GM06990 (cell line): ENCODE measurements at regions not wholly inside any gene's neighbourhood (a gene's known extent, or its start where the extent isn't known, plus 50 kb on each side); places are given as distances from the start of the nearest gene placed in this dataset.

Source experiments
- DNase-seq: peaks from one replicate; pipeline ENCODE4 v3.0.0-alpha.2; 2011; ENCODE audit not compliant: insufficient read length; ENCODE audit errors: extremely low read depth
- H3K27me3 ChIP-seq: replicated peaks from 2 replicates; pipeline ENCODE4 v1.6.0; 2011; ENCODE audit warnings: low read length; ENCODE audit not compliant: control insufficient read depth, insufficient read depth
- H3K36me3 ChIP-seq: 2 replicates; pipeline ENCODE4 v1.5.1; 2011; ENCODE audit warnings: low read length; ENCODE audit not compliant: control insufficient read depth, insufficient read depth
- H3K4me3 ChIP-seq: replicated peaks from 2 replicates; pipeline ENCODE4 v1.5.1; 2011; ENCODE audit warnings: low read depth, mild to moderate bottlenecking, control low read depth, low read length
- CTCF ChIP-seq: IDR thresholded peaks from 2 replicates; pipeline ENCODE4 v1.5.1; 2011; ENCODE audit warnings: low read length, control low read depth, mild to moderate bottlenecking, inconsistent platforms; ENCODE audit not compliant: insufficient read depth, poor library complexity, severe bottlenecking

GRCh38 chr15:69647142-69647513 is 194.5 kb downstream of the RPLP1 start:
- H3K4me3 ChIP-seq: no peak overlapping the region
- DNase-seq: no peak
- peaks cover 2% of the 10 kb centered on the region; the same call in 1 of the 2 replicates for H3K27me3 ChIP-seq
- H3K36me3 ChIP-seq: no peaks in the 10 kb centered on the region
- no peak for TF ChIP-seq CTCF

DNA sequence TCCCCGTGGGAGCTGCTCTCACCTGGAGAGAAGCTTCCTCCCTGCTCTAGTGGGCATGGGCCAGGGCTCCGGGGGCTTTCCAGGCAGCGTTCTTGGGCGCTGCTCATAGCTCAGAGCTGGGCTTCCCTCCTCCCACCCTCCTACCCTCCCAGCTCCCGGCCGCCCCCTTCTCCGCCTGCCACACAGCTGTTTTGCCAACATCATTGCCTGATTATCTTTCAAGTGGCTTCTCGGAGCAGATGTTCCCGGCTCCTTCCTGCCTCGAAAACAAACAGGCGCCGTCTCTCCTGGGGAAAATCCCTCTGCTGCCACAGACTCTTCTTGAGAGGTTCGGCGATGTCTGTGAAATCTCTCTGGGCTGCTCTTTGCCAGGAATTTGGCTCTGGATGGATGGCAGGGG is 195.6 kb downstream of the RPLP1 start:
- H3K27me3 ChIP-seq: peaks cover 3% of the 10 kb centered on the region
- H3K36me3 ChIP-seq: no peaks in the 10 kb centered on the region
- no peak for DNase-seq
- TF ChIP-seq CTCF: no peak
- no peak overlapping the region for H3K4me3 ChIP-seq

- Histone ChIP-seq H3K4me3 (no peak overlapping the region), H3K27me3 (peaks cover 3% of the 10 kb centered on the region), H3K36me3 (no peaks in the 10 kb centered on the region)
- no peak for DNase-seq
- no peak for TF ChIP-seq CTCF
Measured at GRCh38 chr15:69648775-69649735, 196.4 kb downstream of the RPLP1 start.

GRCh38 chr15:69652293-69652692 is 199.7 kb downstream of the RPLP1 start:
- DNase-seq: no peak
- no peaks in the 10 kb centered on the region for H3K36me3 ChIP-seq
- peaks cover 3% of the 10 kb centered on the region for H3K27me3 ChIP-seq
- H3K4me3 ChIP-seq: no peak overlapping the region
- no peak for TF ChIP-seq CTCF

GRCh38 chr15:69652751-69653305 is 200.2 kb downstream of the RPLP1 start:
- DNase-seq: no peak
- Histone ChIP-seq H3K4me3 (no peak overlapping the region), H3K27me3 (peaks cover 5% of the 10 kb centered on the region), H3K36me3 (no peaks in the 10 kb centered on the region)
- TF ChIP-seq CTCF: no peak

- no peak for TF ChIP-seq CTCF
- Histone ChIP-seq H3K27me3 (peaks cover 6% of the 10 kb centered on the region), H3K4me3 (no peak overlapping the region)
Measured at GRCh38 chr15:69653306-69653705, 200.7 kb downstream of the RPLP1 start.

More at GRCh38 chr15:69653306-69653705, 200.7 kb downstream of the RPLP1 start:
- H3K36me3 ChIP-seq: no peaks in the 10 kb centered on the region
- DNase-seq: no peak
